ENCODE measurements at regions not wholly inside any gene's neighbourhood (a gene's known extent, or its start where the extent isn't known, plus 50 kb on each side); places are given as distances from the start of the nearest gene placed in this dataset.

DNA sequence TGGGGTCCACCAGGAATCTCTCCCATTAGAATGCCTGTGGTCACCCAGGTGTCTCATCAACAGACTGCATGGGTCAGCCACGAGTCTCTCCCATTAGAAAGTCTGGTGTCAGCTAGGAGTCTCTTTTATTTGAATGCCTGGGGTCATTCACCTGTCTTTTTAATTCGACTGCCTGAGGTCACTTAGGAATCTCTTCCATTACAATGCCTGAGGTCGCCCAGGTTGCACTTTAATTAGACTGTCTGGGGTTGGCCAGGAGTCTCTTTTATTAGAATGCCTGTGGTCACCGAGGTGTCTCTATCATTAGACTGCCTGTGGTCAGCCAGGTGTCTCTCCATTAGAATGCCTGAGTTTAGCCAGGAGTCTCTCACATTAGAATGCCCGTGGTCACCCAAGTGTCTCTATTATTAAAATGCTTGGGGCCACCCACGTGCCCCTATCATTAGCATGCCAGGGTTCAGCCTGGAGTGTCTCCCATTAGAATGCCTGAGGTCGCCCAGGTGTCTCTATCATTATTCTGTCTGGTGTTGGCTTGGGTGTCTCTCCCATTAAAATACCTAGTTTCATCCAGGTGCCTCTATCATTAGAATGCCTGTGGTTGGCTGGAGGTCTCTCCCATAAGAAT is 1474.3 kb downstream of the UQCRFS1 start:
- TF ChIP-seq POLR2A (IDR thresholded peaks at IDR 0.05): no peak
- TF ChIP-seq, protein P1, sequence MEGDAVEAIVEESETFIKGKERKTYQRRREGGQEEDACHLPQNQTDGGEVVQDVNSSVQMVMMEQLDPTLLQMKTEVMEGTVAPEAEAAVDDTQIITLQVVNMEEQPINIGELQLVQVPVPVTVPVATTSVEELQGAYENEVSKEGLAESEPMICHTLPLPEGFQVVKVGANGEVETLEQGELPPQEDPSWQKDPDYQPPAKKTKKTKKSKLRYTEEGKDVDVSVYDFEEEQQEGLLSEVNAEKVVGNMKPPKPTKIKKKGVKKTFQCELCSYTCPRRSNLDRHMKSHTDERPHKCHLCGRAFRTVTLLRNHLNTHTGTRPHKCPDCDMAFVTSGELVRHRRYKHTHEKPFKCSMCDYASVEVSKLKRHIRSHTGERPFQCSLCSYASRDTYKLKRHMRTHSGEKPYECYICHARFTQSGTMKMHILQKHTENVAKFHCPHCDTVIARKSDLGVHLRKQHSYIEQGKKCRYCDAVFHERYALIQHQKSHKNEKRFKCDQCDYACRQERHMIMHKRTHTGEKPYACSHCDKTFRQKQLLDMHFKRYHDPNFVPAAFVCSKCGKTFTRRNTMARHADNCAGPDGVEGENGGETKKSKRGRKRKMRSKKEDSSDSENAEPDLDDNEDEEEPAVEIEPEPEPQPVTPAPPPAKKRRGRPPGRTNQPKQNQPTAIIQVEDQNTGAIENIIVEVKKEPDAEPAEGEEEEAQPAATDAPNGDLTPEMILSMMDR (IDR thresholded peaks at IDR 0.05): no peak
